ENCODE measurements at regions not wholly inside any gene's neighbourhood (a gene's known extent, or its start where the extent isn't known, plus 50 kb on each side); places are given as distances from the start of the nearest gene placed in this dataset.
"Not testable (repeated sequence)": the region's sequence is repeated elsewhere in the genome, so short reads cannot be mapped to it uniquely, and the experiment has no call there.

- Histone ChIP-seq H3K4me1 (peaks cover 0 to 5% (median 0%) of the 10 kb centered on the region in 4 donors), H3K27me3 (peaks cover 0 to 8% (median 0%) of the 10 kb centered on the region in 4 donors), H3K36me3 (no peaks in the 10 kb centered on the region), H3K4me3 (no peak overlapping the region), H3K27ac (replicated peaks in 1 of 4) (no peak overlapping the region), H3K9me3 (no peaks in the 10 kb centered on the region)
- intact Hi-C loops (cut with DNase I), result no loop called here
- WGBS, result 92% methylated on average over 9 of the region's 9 CpGs
- TF ChIP-seq CTCF (IDR thresholded peaks at IDR 0.05), result no peak
- DNase-seq (ENCODE audit: extremely low spot score), result no peak
Observed at GRCh38 chr1:230569201-230569600, 73.1 kb upstream of the COG2 start.

- Histone ChIP-seq H3K36me3 (no peaks in the 10 kb centered on the region), H3K9me3 (no peaks in the 10 kb centered on the region), H3K4me1 (peaks cover 0 to 5% (median 0%) of the 10 kb centered on the region in 4 donors), H3K4me3 (no peak overlapping the region), H3K27ac (replicated peaks in 1 of 4) (no peak overlapping the region), H3K27me3 (peaks cover 0 to 14% (median 0%) of the 10 kb centered on the region in 4 donors)
- TF ChIP-seq POLR2A (IDR thresholded peaks at IDR 0.05; ENCODE audit: low read depth) (no peak), POLR2AphosphoS5 (IDR thresholded peaks at IDR 0.05) (no peak), EP300 (IDR thresholded peaks at IDR 0.05) (no peak), CTCF (IDR thresholded peaks at IDR 0.05) (no peak)
- WGBS, result 64% methylated on average over 4 of the region's 4 CpGs
- intact Hi-C loops (cut with DNase I), result no loop called here
- no peak for DNase-seq (ENCODE audit: extremely low spot score)
Observed at GRCh38 chr1:230568676-230569075, 73.6 kb upstream of the COG2 start.

GRCh38 chr1:230568008-230568407 is 74.3 kb upstream of the COG2 start:
- Histone ChIP-seq H3K27ac (replicated peaks in 1 of 4) (no peak overlapping the region), H3K4me1 (peaks cover 0 to 5% (median 0%) of the 10 kb centered on the region in 4 donors), H3K9me3 (no peaks in the 10 kb centered on the region), H3K4me3 (no peak overlapping the region), H3K27me3 (peaks cover 0 to 16% (median 0%) of the 10 kb centered on the region in 4 donors), H3K36me3 (no peaks in the 10 kb centered on the region)
- intact Hi-C loops (cut with DNase I), result no loop called here
- no peak for DNase-seq (ENCODE audit: extremely low spot score)
- TF ChIP-seq POLR2A (IDR thresholded peaks at IDR 0.05; ENCODE audit: low read depth), result no peak
- no peak for TF ChIP-seq EP300 (IDR thresholded peaks at IDR 0.05)
- TF ChIP-seq POLR2AphosphoS5 (IDR thresholded peaks at IDR 0.05), result no peak
- no peak for TF ChIP-seq CTCF (IDR thresholded peaks at IDR 0.05)
- WGBS, result 66% methylated on average over 8 of the region's 8 CpGs

GRCh38 chr1:230567221-230567575 is 75.1 kb upstream of the COG2 start:
- intact Hi-C loops (cut with DNase I), result no loop called here

GRCh38 chr1:230566532-230567220 is 75.6 kb upstream of the COG2 start:
- intact Hi-C loops (cut with DNase I); H3K36me3 ChIP-seq; H3K9me3 ChIP-seq; H3K27ac ChIP-seq (replicated peaks in 1 of 4); H3K4me3 ChIP-seq; H3K4me1 ChIP-seq; DNase-seq (ENCODE audit: extremely low spot score): not testable (repeated sequence)
- peaks cover 0 to 16% (median 0%) of the 10 kb centered on the region in 4 donors for H3K27me3 ChIP-seq
- WGBS, result 63% methylated on average over 3 of the region's 3 CpGs

More at GRCh38 chr1:230567221-230567575, 75.1 kb upstream of the COG2 start:
- no peak for DNase-seq (ENCODE audit: extremely low spot score)
- TF ChIP-seq CTCF (IDR thresholded peaks at IDR 0.05), result no peak
- TF ChIP-seq EP300 (IDR thresholded peaks at IDR 0.05), result no peak
- TF ChIP-seq POLR2AphosphoS5 (IDR thresholded peaks at IDR 0.05), result no peak
- TF ChIP-seq POLR2A (IDR thresholded peaks at IDR 0.05; ENCODE audit: low read depth), result no peak
- Histone ChIP-seq H3K9me3 (no peaks in the 10 kb centered on the region), H3K4me3 (no peak overlapping the region), H3K27me3 (peaks cover 0 to 16% (median 0%) of the 10 kb centered on the region in 4 donors), H3K27ac (replicated peaks in 1 of 4) (no peak overlapping the region), H3K4me1 (peaks cover 0 to 5% (median 0%) of the 10 kb centered on the region in 4 donors), H3K36me3 (no peaks in the 10 kb centered on the region)
